GM12878 (cell line): ENCODE measurements at regions not wholly inside any gene's neighbourhood (a gene's known extent, or its start where the extent isn't known, plus 50 kb on each side); places are given as distances from the start of the nearest gene placed in this dataset.

ENCODE experiments used
- ESRRA ChIP-seq: IDR thresholded peaks from 2 replicates; pipeline ENCODE4 v1.6.1; 2012; ENCODE audit warnings: mild to moderate bottlenecking, low read length, improper control_type of control experiment
- POLR2AphosphoS5 ChIP-seq: IDR thresholded peaks from 2 replicates; pipeline ENCODE4 v1.6.1; 2011; ENCODE audit warnings: mild to moderate bottlenecking, low read length, inconsistent platforms
- STAT1 ChIP-seq: fragments of 450-650 bp; conservative IDR thresholded peaks from 2 replicates; pipeline ENCODE4 v1.6.1; 2014; ENCODE audit warnings: antibody characterized with exemption, mild to moderate bottlenecking
- TF ChIP-seq, protein P1 (sequence below): fragments of 450-650 bp; IDR thresholded peaks from 2 replicates; pipeline ENCODE4 v1.6.1; 2018; ENCODE audit warnings: borderline replicate concordance, mild to moderate bottlenecking; ENCODE audit not compliant: partially characterized antibody
- TF ChIP-seq, protein P2 (sequence below), 3 experiments: IDR thresholded peaks in 2 of 3; conservative IDR thresholded peaks in 1 of 3; 2 replicates each; pipeline ENCODE4 v1.5.1; 2011; ENCODE audit warnings: low read depth in 3 of 3, low read length in 3 of 3, mild to moderate bottlenecking in 3 of 3, control low read depth in 2 of 3, moderate library complexity in 2 of 3, inconsistent platforms in 1 of 3, mixed read lengths in 1 of 3; ENCODE audit not compliant: control insufficient read depth in 2 of 3, insufficient read depth in 1 of 3; ENCODE audit errors: extremely low read depth in 1 of 3

DNA sequence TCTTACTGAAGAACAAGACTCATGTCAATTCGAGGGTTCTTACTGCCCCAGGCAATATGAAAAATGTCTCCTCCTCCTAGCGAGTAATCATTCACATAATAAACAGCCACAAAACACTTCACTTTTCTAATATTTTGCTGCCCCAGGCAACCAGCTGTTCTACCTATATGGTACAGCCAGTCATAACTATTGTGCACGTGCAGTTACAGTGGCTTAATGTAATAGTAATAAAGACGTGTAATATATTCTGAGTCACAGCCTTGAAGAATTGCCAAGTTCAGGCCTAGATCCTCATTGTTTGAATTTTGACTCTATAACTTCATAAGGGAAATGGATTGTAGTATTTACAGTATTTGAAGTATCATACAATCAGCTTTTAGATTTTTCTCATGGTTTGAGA, 1250.0 kb upstream of the GBE1 start:
- TF ChIP-seq ESRRA (no peak), STAT1 (no peak), POLR2AphosphoS5 (no peak)
- TF ChIP-seq, protein P1, sequence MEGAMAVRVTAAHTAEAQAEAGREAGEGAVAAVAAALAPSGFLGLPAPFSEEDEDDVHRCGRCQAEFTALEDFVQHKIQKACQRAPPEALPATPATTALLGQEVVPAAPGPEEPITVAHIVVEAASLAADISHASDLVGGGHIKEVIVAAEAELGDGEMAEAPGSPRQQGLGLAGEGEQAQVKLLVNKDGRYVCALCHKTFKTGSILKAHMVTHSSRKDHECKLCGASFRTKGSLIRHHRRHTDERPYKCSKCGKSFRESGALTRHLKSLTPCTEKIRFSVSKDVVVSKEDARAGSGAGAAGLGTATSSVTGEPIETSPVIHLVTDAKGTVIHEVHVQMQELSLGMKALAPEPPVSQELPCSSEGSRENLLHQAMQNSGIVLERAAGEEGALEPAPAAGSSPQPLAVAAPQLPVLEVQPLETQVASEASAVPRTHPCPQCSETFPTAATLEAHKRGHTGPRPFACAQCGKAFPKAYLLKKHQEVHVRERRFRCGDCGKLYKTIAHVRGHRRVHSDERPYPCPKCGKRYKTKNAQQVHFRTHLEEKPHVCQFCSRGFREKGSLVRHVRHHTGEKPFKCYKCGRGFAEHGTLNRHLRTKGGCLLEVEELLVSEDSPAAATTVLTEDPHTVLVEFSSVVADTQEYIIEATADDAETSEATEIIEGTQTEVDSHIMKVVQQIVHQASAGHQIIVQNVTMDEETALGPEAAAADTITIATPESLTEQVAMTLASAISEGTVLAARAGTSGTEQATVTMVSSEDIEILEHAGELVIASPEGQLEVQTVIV: no peak
- TF ChIP-seq, protein P2, sequence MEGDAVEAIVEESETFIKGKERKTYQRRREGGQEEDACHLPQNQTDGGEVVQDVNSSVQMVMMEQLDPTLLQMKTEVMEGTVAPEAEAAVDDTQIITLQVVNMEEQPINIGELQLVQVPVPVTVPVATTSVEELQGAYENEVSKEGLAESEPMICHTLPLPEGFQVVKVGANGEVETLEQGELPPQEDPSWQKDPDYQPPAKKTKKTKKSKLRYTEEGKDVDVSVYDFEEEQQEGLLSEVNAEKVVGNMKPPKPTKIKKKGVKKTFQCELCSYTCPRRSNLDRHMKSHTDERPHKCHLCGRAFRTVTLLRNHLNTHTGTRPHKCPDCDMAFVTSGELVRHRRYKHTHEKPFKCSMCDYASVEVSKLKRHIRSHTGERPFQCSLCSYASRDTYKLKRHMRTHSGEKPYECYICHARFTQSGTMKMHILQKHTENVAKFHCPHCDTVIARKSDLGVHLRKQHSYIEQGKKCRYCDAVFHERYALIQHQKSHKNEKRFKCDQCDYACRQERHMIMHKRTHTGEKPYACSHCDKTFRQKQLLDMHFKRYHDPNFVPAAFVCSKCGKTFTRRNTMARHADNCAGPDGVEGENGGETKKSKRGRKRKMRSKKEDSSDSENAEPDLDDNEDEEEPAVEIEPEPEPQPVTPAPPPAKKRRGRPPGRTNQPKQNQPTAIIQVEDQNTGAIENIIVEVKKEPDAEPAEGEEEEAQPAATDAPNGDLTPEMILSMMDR (IDR thresholded peaks at IDR 0.05 in 2 of 3, conservative IDR thresholded peaks at IDR 0.05 in 1 of 3; ENCODE audit: control insufficient read depth in 2 of 3, extremely low read depth in 1 of 3, insufficient read depth in 1 of 3, low read depth in 3 of 3, low read length in 3 of 3): no peak
